Body of pancreas (tissue), 4 donors: ENCODE measurements at regions not wholly inside any gene's neighbourhood (a gene's known extent, or its start where the extent isn't known, plus 50 kb on each side); places are given as distances from the start of the nearest gene placed in this dataset.

Experiments
- ATAC-seq: fragments of 150-250 bp; one replicate; pipeline ENCODE4 v1.9.1; 2016
- DNase-seq, 4 donors: peaks; one replicate each; pipeline ENCODE4 v3.0.0-alpha.2; 2019
- H3K27ac ChIP-seq, 4 donors: fragments of 200-600 bp; sonication (generic); 1 replicate in 3 of 4; 2 replicates in 1 of 4; pipeline versions ENCODE4 v1.5.1 to v1.6.1; 2016 to 2019; ENCODE audit warnings: mild to moderate bottlenecking in 1 of 4, mixed read lengths in 1 of 4, moderate library complexity in 1 of 4
- H3K27me3 ChIP-seq, 2 donors: fragments of 200-600 bp; sonication (generic); one replicate each; pipeline ENCODE4 v1.6.0; 2016; ENCODE audit warnings: mild to moderate bottlenecking in 1 of 2
- H3K36me3 ChIP-seq, 2 donors: fragments of 200-600 bp; sonication (generic); replicated peaks in 1 of 2; 2 replicates each; pipeline ENCODE4 v1.5.1; 2016; ENCODE audit warnings: low read depth in 2 of 2; ENCODE audit not compliant: insufficient read depth in 1 of 2
- H3K4me1 ChIP-seq: fragments of 200-600 bp; sonication (generic); one replicate; pipeline ENCODE4 v1.6.0; 2016
- H3K4me3 ChIP-seq, 2 donors: fragments of 200-600 bp; sonication (generic); 1 replicate in 1 of 2; 2 replicates in 1 of 2; pipeline ENCODE4 v1.5.1; 2016 to 2019
- H3K9me3 ChIP-seq, 3 donors: fragments of 200-600 bp; sonication (generic); 1 replicate in 2 of 3; 2 replicates in 1 of 3; pipeline ENCODE4 v1.5.1; 2016
- POLR2A ChIP-seq, 3 donors: fragments of 450-650 bp; IDR thresholded peaks; one replicate each; pipeline ENCODE4 v1.6.1; 2016; ENCODE audit warnings: antibody characterized with exemption in 3 of 3, mild to moderate bottlenecking in 2 of 3
- WGBS, 2 donors: methylation state at CpG; one replicate each; pipeline ENCODE4 v1.1.5; 2017; 5-methylcytosine and 5-hydroxymethylcytosine counted together
- intact Hi-C: fragments of 100-400 bp; cut with DNase I; formaldehyde crosslinking; loops from one replicate; pipeline ENCODE4 v1.15.1; 2023
- TF ChIP-seq, protein P1 (sequence below), 7 experiments: fragments of 450-650 bp in 4 of 7; fragments of 200-600 bp in 3 of 7; sonication (generic) in 3 of 7; IDR thresholded peaks; one replicate each; pipeline ENCODE4 v1.5.1; 2016 to 2019; ENCODE audit warnings: antibody characterized with exemption in 7 of 7

DNA sequence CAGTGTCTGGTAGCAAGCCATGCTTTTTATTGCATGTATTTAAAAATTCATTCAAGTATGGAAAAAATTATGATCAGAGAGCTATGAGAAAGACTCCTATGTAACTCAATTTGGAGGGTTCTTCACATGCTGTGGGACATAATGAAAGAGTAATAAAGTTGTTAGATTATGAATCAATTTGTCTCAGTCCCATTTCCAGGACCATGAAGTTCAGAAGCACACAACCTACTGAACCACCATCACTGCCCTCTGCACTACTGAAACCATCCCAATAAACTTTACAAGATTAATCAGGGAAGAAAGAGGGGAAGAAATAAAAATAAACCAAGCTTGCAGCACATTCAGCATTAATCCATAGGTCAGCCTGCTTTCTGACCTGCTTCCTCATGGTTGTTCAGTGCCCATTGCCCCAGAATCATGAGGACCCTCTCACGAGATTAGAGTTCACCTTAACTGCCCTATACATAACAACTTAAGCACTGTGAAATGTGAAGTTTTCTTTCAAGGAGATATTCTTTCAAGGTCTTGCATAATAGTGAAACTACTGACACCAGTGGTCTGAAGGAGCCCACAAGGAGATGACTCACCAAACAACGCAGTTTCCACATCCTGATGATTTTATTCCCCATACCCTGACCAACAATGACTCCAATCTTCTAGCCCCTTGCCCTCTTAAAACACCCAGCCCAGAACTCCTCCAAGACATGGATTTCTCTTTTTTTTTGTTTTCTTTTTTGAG is 171.5 kb upstream of the ADCY1 start:
- Histone ChIP-seq H3K27me3 (no peaks in the 10 kb centered on the region), H3K4me3 (no peak overlapping the region), H3K27ac (no peak overlapping the region), H3K4me1 (no peaks in the 10 kb centered on the region), H3K36me3 (no peaks in the 10 kb centered on the region), H3K9me3 (peaks cover 0 to 7% (median 0%) of the 10 kb centered on the region in 3 donors)
- TF ChIP-seq, protein P1, sequence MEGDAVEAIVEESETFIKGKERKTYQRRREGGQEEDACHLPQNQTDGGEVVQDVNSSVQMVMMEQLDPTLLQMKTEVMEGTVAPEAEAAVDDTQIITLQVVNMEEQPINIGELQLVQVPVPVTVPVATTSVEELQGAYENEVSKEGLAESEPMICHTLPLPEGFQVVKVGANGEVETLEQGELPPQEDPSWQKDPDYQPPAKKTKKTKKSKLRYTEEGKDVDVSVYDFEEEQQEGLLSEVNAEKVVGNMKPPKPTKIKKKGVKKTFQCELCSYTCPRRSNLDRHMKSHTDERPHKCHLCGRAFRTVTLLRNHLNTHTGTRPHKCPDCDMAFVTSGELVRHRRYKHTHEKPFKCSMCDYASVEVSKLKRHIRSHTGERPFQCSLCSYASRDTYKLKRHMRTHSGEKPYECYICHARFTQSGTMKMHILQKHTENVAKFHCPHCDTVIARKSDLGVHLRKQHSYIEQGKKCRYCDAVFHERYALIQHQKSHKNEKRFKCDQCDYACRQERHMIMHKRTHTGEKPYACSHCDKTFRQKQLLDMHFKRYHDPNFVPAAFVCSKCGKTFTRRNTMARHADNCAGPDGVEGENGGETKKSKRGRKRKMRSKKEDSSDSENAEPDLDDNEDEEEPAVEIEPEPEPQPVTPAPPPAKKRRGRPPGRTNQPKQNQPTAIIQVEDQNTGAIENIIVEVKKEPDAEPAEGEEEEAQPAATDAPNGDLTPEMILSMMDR (IDR thresholded peaks at IDR 0.05), result no peak
- no peak for TF ChIP-seq POLR2A (IDR thresholded peaks at IDR 0.05)
- intact Hi-C loops, result no loop called here
- WGBS, 2 donors, result 35 to 36% methylated on average over 2 of the region's 2 CpGs
- peak in 1 of 4 donors; percentile 21 for DNase-seq
- ATAC-seq, result no peak

DNA sequence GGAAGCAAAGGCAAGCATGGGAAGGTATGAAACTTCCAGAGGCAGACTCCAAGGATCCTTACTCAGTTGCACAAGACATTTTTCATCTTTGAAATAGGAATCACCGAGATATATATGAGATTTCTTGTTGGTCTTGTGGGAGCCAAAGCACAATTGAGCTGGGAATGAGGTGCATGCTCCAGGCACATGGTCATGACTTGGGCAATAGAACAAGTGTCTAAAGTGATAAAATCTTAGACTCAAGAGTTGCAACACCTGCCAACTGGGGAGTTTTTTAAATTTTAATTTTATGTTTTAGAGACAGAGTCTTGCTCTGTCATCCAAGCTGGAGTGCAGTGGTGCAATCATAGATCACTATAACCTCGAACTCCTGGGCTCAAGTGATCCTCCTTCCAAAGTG is 169.5 kb upstream of the ADCY1 start:
- WGBS, 2 donors, result 27 to 56% methylated on average over 2 of the region's 2 CpGs
- no peak for TF ChIP-seq POLR2A (IDR thresholded peaks at IDR 0.05)
- TF ChIP-seq, protein P1 (IDR thresholded peaks at IDR 0.05), result no peak
- DNase-seq, result no peak
- Histone ChIP-seq H3K27ac (no peak overlapping the region), H3K4me3 (no peak overlapping the region), H3K4me1 (no peaks in the 10 kb centered on the region), H3K9me3 (peaks cover 0 to 7% (median 0%) of the 10 kb centered on the region in 3 donors), H3K27me3 (no peaks in the 10 kb centered on the region), H3K36me3 (no peaks in the 10 kb centered on the region)
- no peak for ATAC-seq
- intact Hi-C loops, result no loop called here

DNA sequence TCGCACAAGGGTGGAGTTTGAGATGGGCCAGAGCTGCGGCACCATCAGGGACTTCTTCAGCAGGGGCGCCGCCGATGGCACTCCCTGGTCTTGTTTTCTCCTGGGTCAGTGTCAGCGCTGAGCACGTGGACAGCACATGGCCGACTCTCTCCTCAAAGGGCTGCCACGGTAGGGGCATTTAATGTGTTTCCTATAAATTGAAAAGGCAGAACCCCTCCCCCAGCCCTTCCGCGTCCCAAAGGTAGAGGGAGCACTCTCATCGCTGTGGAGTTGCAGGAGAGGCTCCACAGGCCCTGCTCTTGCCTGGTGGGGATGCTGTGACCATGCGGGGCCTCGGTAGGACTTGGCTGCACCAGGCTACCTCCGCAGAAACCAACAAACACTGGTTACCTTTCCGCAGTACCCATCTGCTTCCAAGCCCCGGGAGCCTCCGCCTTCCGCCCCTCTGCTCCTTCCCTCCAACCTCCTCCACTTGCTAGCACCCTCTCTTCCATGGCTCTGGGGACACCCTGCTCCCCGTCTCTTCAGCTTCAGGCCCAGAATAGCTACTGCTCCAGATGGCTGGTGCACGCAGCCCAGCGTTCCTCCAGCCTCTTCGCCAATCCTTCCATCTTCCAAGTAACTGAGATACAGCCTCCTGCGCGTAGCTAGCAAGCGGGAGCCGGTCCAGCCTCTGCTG is 166.3 kb upstream of the ADCY1 start:
- H3K27me3 ChIP-seq, result no peaks in the 10 kb centered on the region
- H3K9me3 ChIP-seq, result peaks cover 0 to 7% (median 0%) of the 10 kb centered on the region in 3 donors
- 66 to 75% methylated on average over 22 to 27 of the region's 27 CpGs for WGBS, 2 donors
- no peak overlapping the region for H3K27ac ChIP-seq
- H3K4me3 ChIP-seq, result no peak overlapping the region
- DNase-seq, result no peak
- TF ChIP-seq, protein P1 (IDR thresholded peaks at IDR 0.05), result no peak
- no peak for TF ChIP-seq POLR2A (IDR thresholded peaks at IDR 0.05)
- intact Hi-C loops, result no loop called here
- no peaks in the 10 kb centered on the region for H3K4me1 ChIP-seq
- no peaks in the 10 kb centered on the region for H3K36me3 ChIP-seq
- ATAC-seq, result no peak

DNA sequence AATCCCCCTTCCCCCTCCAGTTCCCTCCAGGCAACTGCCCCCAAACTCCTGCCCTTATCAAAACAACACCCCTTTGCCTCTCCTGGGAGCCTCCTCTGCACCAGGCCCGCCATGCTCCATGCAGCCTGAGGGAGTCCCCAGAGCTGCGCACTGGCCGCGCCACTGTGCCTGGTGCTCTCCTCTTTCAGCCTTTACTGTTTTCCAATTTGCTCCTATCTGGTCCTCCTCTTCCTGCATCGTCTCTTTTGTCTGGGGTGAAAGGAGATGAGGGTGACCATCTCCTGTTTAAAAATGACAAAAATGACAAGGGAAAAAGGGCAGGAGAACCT is 165.8 kb upstream of the ADCY1 start:
- Histone ChIP-seq H3K27ac (no peak overlapping the region), H3K4me3 (no peak overlapping the region), H3K9me3 (peaks cover 0 to 7% (median 0%) of the 10 kb centered on the region in 3 donors), H3K36me3 (no peaks in the 10 kb centered on the region), H3K27me3 (no peaks in the 10 kb centered on the region), H3K4me1 (no peaks in the 10 kb centered on the region)
- DNase-seq (no peak), ATAC-seq (no peak)
- 73 to 83% methylated on average over 5 of the region's 5 CpGs for WGBS, 2 donors
- intact Hi-C loops, result no loop called here
- TF ChIP-seq, protein P1 (IDR thresholded peaks at IDR 0.05), result no peak

DNA sequence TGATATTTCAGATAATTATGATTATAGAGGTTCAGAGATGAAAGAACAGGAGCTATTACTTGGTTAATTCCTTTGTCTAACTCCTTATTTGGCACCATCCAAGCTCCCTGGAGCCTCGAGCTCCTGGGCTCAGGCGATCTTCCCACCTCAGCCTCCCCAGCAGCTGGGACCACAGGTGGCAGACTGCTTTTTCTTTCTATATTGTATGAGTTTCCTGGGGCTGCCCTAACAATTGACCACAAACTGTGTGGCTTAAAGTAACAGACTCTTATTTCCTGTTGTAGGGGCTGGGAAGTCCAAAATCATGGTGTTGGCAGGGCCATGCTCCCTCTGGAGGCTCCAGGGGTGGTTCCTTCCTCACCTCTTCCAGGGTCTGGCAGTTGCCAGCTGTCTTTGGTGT is 163.3 kb upstream of the ADCY1 start:
- Histone ChIP-seq H3K4me1 (no peaks in the 10 kb centered on the region), H3K27me3 (no peaks in the 10 kb centered on the region), H3K36me3 (no peaks in the 10 kb centered on the region), H3K4me3 (no peak overlapping the region), H3K27ac (no peak overlapping the region), H3K9me3 (no peaks in the 10 kb centered on the region)
- ATAC-seq, result no peak
- intact Hi-C loops, result no loop called here
- TF ChIP-seq POLR2A (IDR thresholded peaks at IDR 0.05), result no peak
- TF ChIP-seq, protein P1 (IDR thresholded peaks at IDR 0.05), result no peak
- DNase-seq, result no peak
- WGBS, 2 donors, result 63 to 68% methylated on average over 2 of the region's 2 CpGs
